Ovary (tissue), 3 donors: ENCODE measurements at regions not wholly inside any gene's neighbourhood (a gene's known extent, or its start where the extent isn't known, plus 50 kb on each side); places are given as distances from the start of the nearest gene placed in this dataset.

Experiments
- CTCF ChIP-seq, 3 donors: fragments of 450-650 bp in 2 of 3; fragments of 200-600 bp in 1 of 3; IDR thresholded peaks; one replicate each; pipeline versions ENCODE4 v1.5.1 to v1.8.0; 2016 to 2022; ENCODE audit warnings: antibody characterized with exemption in 3 of 3, mild to moderate bottlenecking in 1 of 3
- POLR2A ChIP-seq: fragments of 450-650 bp; IDR thresholded peaks from one replicate; pipeline ENCODE4 v1.6.1; 2017; ENCODE audit warnings: antibody characterized with exemption, mild to moderate bottlenecking, moderate library complexity
- donor health status: DM: no; HTN: no; CAD: no.

GRCh38 chr5:89008291-89008690 is 125.3 kb upstream of the MEF2C start:
- TF ChIP-seq CTCF (IDR thresholded peaks at IDR 0.05), result no peak
- TF ChIP-seq POLR2A, result no peak
